Naive thymus-derived CD4-positive, alpha-beta T cell (primary cell): ENCODE measurements at regions not wholly inside any gene's neighbourhood (a gene's known extent, or its start where the extent isn't known, plus 50 kb on each side); places are given as distances from the start of the nearest gene placed in this dataset.

Experiments
- ATAC-seq: fragments of 150-1000 bp; cut with Tn5 transposase; 2 replicates; pipeline ENCODE4 v1.10.0; 2021; ENCODE audit warnings: mild to moderate bottlenecking, moderate library complexity
- CTCF ChIA-PET: fragments of 350-600 bp; sonication (Branson Sonifier 250); formaldehyde crosslinking; loops from one replicate; lab custom pipeline; 2021; ENCODE audit warnings: antibody characterized with exemption; lab: Charles Lee
- POLR2A ChIA-PET: fragments of 350-600 bp; sonication (Branson Sonifier 250); formaldehyde crosslinking; loops from one replicate; lab custom pipeline; 2021; ENCODE audit warnings: antibody characterized with exemption, inconsistent platforms; lab: Charles Lee
- DNase-seq, 9 donors: peaks; one replicate each; pipeline versions ENCODE4 v3.0.0 to v3.0.0-alpha.2; 2020 to 2022; ENCODE audit warnings: mixed read lengths in 1 of 9
- H3K27ac ChIP-seq: one replicate; pipeline ENCODE4 v1.7.0; 2013; ENCODE audit warnings: mild to moderate bottlenecking, low read depth, low read length, moderate library complexity
- H3K27me3 ChIP-seq, 2 donors: one replicate each; pipeline ENCODE4 v1.7.0; 2013; ENCODE audit warnings: low read length in 2 of 2, mild to moderate bottlenecking in 2 of 2, moderate library complexity in 2 of 2; ENCODE audit not compliant: control insufficient read depth in 2 of 2, insufficient read depth in 2 of 2
- H3K36me3 ChIP-seq, 3 experiments: 1 replicate in 2 of 3; 2 replicates in 1 of 3; pipeline ENCODE4 v1.7.0; 2013; ENCODE audit warnings: low read length in 3 of 3, mild to moderate bottlenecking in 3 of 3, moderate library complexity in 1 of 3; ENCODE audit not compliant: insufficient read depth in 3 of 3, control insufficient read depth in 2 of 3
- H3K4me1 ChIP-seq, 2 donors: one replicate each; pipeline ENCODE4 v1.7.0; 2013; ENCODE audit warnings: low read length in 2 of 2, mild to moderate bottlenecking in 2 of 2, moderate library complexity in 1 of 2; ENCODE audit not compliant: control insufficient read depth in 2 of 2, insufficient read depth in 2 of 2
- H3K4me3 ChIP-seq: 2 replicates; pipeline ENCODE4 v1.7.0; 2013; ENCODE audit warnings: mild to moderate bottlenecking, low read length
- H3K9me3 ChIP-seq, 3 experiments: 1 replicate in 2 of 3; 2 replicates in 1 of 3; pipeline ENCODE4 v1.7.0; 2013; ENCODE audit warnings: low read length in 3 of 3; ENCODE audit not compliant: control insufficient read depth in 2 of 3
- H3K27ac Mint-ChIP-seq, 9 donors: one replicate each; pipeline ENCODE4 v1.8.0; 2020 to 2022; ENCODE audit warnings: mixed read lengths in 9 of 9, mild to moderate bottlenecking in 8 of 9, moderate library complexity in 5 of 9, inconsistent platforms in 2 of 9
- H3K27me3 Mint-ChIP-seq, 5 donors: one replicate each; pipeline ENCODE4 v1.8.0; 2021 to 2022; ENCODE audit warnings: mixed read lengths in 5 of 5, mild to moderate bottlenecking in 1 of 5
- H3K36me3 Mint-ChIP-seq, 5 donors: one replicate each; pipeline ENCODE4 v1.8.0; 2020 to 2022; ENCODE audit warnings: mixed read lengths in 5 of 5, mild to moderate bottlenecking in 3 of 5, inconsistent platforms in 1 of 5
- H3K4me1 Mint-ChIP-seq, 7 donors: one replicate each; pipeline ENCODE4 v1.8.0; 2020 to 2022; ENCODE audit warnings: mixed read lengths in 7 of 7, mild to moderate bottlenecking in 3 of 7, inconsistent platforms in 1 of 7
- H3K4me3 Mint-ChIP-seq, 10 donors: one replicate each; pipeline ENCODE4 v1.8.0; 2020 to 2022; ENCODE audit warnings: mild to moderate bottlenecking in 10 of 10, mixed read lengths in 10 of 10, moderate library complexity in 6 of 10, inconsistent platforms in 2 of 10
- H3K9me3 Mint-ChIP-seq, 11 donors: one replicate each; pipeline ENCODE4 v1.8.0; 2020 to 2022; ENCODE audit warnings: mixed read lengths in 11 of 11, mild to moderate bottlenecking in 4 of 11, inconsistent platforms in 1 of 11, moderate library complexity in 1 of 11
- intact Hi-C, 2 donors: fragments of 100-400 bp; cut with micrococcal nuclease; formaldehyde crosslinking; loops; one replicate each; pipeline ENCODE4 v1.15.1; 2023

GRCh38 chrX:4671344-4671743 is 957.9 kb upstream of the PRKX start:
- H3K9me3 ChIP-seq: no peaks in the 10 kb centered on the region
- Mint-ChIP-seq H3K4me1 (no peaks in the 10 kb centered on the region), H3K9me3 (peaks cover 0 to 6% (median 3%) of the 10 kb centered on the region in 11 donors), H3K27me3 (no peaks in the 10 kb centered on the region), H3K4me3 (no peak overlapping the region), H3K27ac (no peak overlapping the region), H3K36me3 (peaks cover 0 to 4% (median 0%) of the 10 kb centered on the region in 5 donors)
- no peaks in the 10 kb centered on the region for H3K4me1 ChIP-seq
- DNase-seq (no peak), ATAC-seq (no peak)
- intact Hi-C loops: no loop called here
- ChIA-PET POLR2A (no interaction called here), CTCF (no interaction called here)
- H3K27ac ChIP-seq: no peak overlapping the region
- no peaks in the 10 kb centered on the region for H3K27me3 ChIP-seq
- H3K36me3 ChIP-seq: no peaks in the 10 kb centered on the region
- no peak overlapping the region for H3K4me3 ChIP-seq

- Mint-ChIP-seq H3K4me3 (no peak overlapping the region), H3K9me3 (peaks cover 0 to 6% (median 1%) of the 10 kb centered on the region in 11 donors), H3K4me1 (no peaks in the 10 kb centered on the region), H3K27ac (no peak overlapping the region), H3K27me3 (no peaks in the 10 kb centered on the region), H3K36me3 (peaks cover 0 to 4% (median 0%) of the 10 kb centered on the region in 5 donors)
- no peak for DNase-seq
- no peaks in the 10 kb centered on the region for H3K4me1 ChIP-seq
- H3K4me3 ChIP-seq: no peak overlapping the region
- ChIA-PET CTCF (no interaction called here), POLR2A (no interaction called here)
- H3K9me3 ChIP-seq: no peaks in the 10 kb centered on the region
- intact Hi-C loops: no loop called here
- H3K27ac ChIP-seq: no peak overlapping the region
- H3K36me3 ChIP-seq: no peaks in the 10 kb centered on the region
- no peak for ATAC-seq
- H3K27me3 ChIP-seq: no peaks in the 10 kb centered on the region
Observed at GRCh38 chrX:4670606-4671005, 957.2 kb upstream of the PRKX start.

DNA sequence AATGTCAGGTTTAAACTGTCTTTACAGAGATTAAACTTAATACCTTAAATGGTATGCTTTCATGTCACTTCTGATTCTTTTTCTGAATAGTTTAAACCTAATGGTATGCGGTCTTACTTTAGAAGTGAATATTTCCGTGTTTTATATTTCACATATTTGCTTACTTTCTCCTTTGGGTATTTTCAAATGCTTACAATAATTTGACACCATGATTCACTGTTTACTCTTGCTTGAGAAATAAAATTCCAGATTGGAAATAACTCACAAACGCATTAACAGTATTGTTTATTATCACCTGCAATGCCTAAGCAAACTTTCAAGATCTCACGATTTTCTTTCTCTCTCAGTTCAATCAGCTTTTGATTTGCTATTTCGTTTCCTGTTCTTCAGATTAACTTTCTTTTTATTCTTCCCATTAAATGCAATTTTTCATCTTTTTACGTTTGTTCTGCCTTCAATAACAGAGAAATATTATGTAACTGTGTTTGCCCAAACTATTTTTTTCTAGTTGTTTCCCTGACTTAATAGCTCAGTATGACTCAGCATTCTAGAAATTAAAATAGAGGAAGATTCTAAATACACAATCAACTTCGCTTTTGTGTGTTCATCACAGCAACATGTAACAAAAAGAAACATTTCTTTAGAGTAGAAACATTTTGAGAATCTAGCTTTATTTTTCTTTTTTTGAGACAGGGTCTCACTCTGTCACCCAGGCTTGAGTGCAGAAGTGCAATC is 955.5 kb upstream of the PRKX start:
- no peak for DNase-seq
- ATAC-seq: no peak
- Histone ChIP-seq H3K27me3 (no peaks in the 10 kb centered on the region), H3K9me3 (no peaks in the 10 kb centered on the region), H3K4me1 (no peaks in the 10 kb centered on the region), H3K4me3 (no peak overlapping the region), H3K36me3 (no peaks in the 10 kb centered on the region), H3K27ac (no peak overlapping the region)
- Mint-ChIP-seq H3K36me3 (peaks cover 0 to 4% (median 0%) of the 10 kb centered on the region in 5 donors), H3K4me3 (no peak overlapping the region), H3K27ac (peak overlapping the region in 1 of 9 donors; percentile 16), H3K9me3 (peaks cover 0 to 7% (median 1%) of the 10 kb centered on the region in 11 donors), H3K27me3 (no peaks in the 10 kb centered on the region), H3K4me1 (no peaks in the 10 kb centered on the region)
- intact Hi-C loops: no loop called here
- ChIA-PET CTCF (no interaction called here), POLR2A (no interaction called here)

DNA sequence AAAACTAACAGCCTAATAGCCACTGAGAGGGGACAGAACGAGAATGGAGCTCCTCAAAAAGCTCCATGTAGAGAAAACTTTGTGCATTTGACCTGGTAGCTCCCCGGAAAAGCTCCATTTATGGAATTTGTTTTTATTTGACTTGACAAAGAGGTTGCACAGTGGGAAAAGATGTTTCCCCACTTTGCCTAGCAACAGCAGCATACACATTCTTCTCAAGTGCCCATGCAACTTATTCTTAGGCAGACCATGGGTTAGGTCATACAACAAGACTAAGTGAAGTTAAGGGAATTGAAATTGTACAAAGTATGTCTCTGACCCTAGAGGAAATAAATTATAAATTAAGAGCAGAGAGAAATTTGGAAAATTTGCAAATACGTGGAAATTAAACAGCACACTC is 949.6 kb upstream of the PRKX start:
- Histone ChIP-seq H3K4me3 (no peak overlapping the region), H3K9me3 (no peaks in the 10 kb centered on the region), H3K27me3 (no peaks in the 10 kb centered on the region), H3K4me1 (no peaks in the 10 kb centered on the region), H3K27ac (no peak overlapping the region), H3K36me3 (no peaks in the 10 kb centered on the region)
- peaks cover 0 to 8% (median 4%) of the 10 kb centered on the region in 11 donors for H3K9me3 Mint-ChIP-seq
- ChIA-PET CTCF (no interaction called here), POLR2A (no interaction called here)
- H3K27me3 Mint-ChIP-seq: peaks cover 0 to 4% (median 0%) of the 10 kb centered on the region in 5 donors
- ATAC-seq (no peak), DNase-seq (no peak)
- intact Hi-C loops: no loop called here
- H3K4me1 Mint-ChIP-seq: no peaks in the 10 kb centered on the region
- no peaks in the 10 kb centered on the region for H3K36me3 Mint-ChIP-seq
- no peak overlapping the region for H3K27ac Mint-ChIP-seq
- H3K4me3 Mint-ChIP-seq: no peak overlapping the region

- Histone ChIP-seq H3K36me3 (no peaks in the 10 kb centered on the region), H3K9me3 (no peaks in the 10 kb centered on the region), H3K4me1 (no peaks in the 10 kb centered on the region), H3K27me3 (no peaks in the 10 kb centered on the region), H3K27ac (no peak overlapping the region), H3K4me3 (no peak overlapping the region)
- ATAC-seq (no peak), DNase-seq (no peak)
- POLR2A ChIA-PET: no interaction called here
- intact Hi-C loops: no loop called here
- Mint-ChIP-seq H3K27ac (no peak overlapping the region), H3K27me3 (peaks cover 0 to 4% (median 0%) of the 10 kb centered on the region in 5 donors), H3K4me3 (no peak overlapping the region), H3K36me3 (no peaks in the 10 kb centered on the region), H3K4me1 (no peaks in the 10 kb centered on the region), H3K9me3 (peaks cover 0 to 8% (median 2%) of the 10 kb centered on the region in 11 donors)
- CTCF ChIA-PET: no interaction called here
Observed at GRCh38 chrX:4661771-4662170, 948.3 kb upstream of the PRKX start.

- no peaks in the 10 kb centered on the region for H3K4me1 Mint-ChIP-seq
- no peak overlapping the region for H3K4me3 ChIP-seq
- ChIA-PET POLR2A (no interaction called here), CTCF (no interaction called here)
- no peaks in the 10 kb centered on the region for H3K36me3 Mint-ChIP-seq
- no peaks in the 10 kb centered on the region for H3K4me1 ChIP-seq
- H3K4me3 Mint-ChIP-seq: no peak overlapping the region
- no peaks in the 10 kb centered on the region for H3K27me3 ChIP-seq
- H3K9me3 Mint-ChIP-seq: peaks cover 2 to 13% (median 5%) of the 10 kb centered on the region in 11 donors
- H3K27me3 Mint-ChIP-seq: peaks cover 0 to 4% (median 0%) of the 10 kb centered on the region in 5 donors
- H3K27ac ChIP-seq: no peak overlapping the region
- H3K27ac Mint-ChIP-seq: no peak overlapping the region
- H3K36me3 ChIP-seq: no peaks in the 10 kb centered on the region
- H3K9me3 ChIP-seq: no peaks in the 10 kb centered on the region
- DNase-seq (no peak), ATAC-seq (no peak)
- intact Hi-C loops: no loop called here
Observed at GRCh38 chrX:4656419-4656818, 943.0 kb upstream of the PRKX start.

- Mint-ChIP-seq H3K27ac (no peak overlapping the region), H3K27me3 (peaks cover 0 to 4% (median 0%) of the 10 kb centered on the region in 5 donors), H3K4me3 (no peak overlapping the region), H3K36me3 (no peaks in the 10 kb centered on the region), H3K4me1 (no peaks in the 10 kb centered on the region), H3K9me3 (peaks cover 2 to 13% (median 5%) of the 10 kb centered on the region in 11 donors)
- CTCF ChIA-PET: no interaction called here
- intact Hi-C loops: no loop called here
- H3K36me3 ChIP-seq: no peaks in the 10 kb centered on the region
- no peak overlapping the region for H3K4me3 ChIP-seq
- H3K4me1 ChIP-seq: no peaks in the 10 kb centered on the region
- POLR2A ChIA-PET: no interaction called here
- no peak overlapping the region for H3K27ac ChIP-seq
- no peaks in the 10 kb centered on the region for H3K27me3 ChIP-seq
- no peak for ATAC-seq
- H3K9me3 ChIP-seq: no peaks in the 10 kb centered on the region
- no peak for DNase-seq
Observed at GRCh38 chrX:4655743-4656142, 942.3 kb upstream of the PRKX start.
